ENCODE measurements at regions not wholly inside any gene's neighbourhood (a gene's known extent, or its start where the extent isn't known, plus 50 kb on each side); places are given as distances from the start of the nearest gene placed in this dataset.

GRCh38 chr12:65602253-65602609, 222.1 kb upstream of the HMGA2 start:
- CTCF ChIA-PET = interaction anchor here (0.7 to 1.5 kb wide), 8 partner anchors 8 to 517 kb away, joined by 3 to 7 read pairs (median 4); no protein-coding TSS in a partner anchor
- POLR2A ChIA-PET = no interaction called here
- Histone ChIP-seq H3K27ac (ENCODE audit: low read depth in 2 of 2, low read length in 1 of 2) (peak overlapping the region; percentile 88 to 98), H3K9me3 (no peaks in the 10 kb centered on the region), H3K36me3 (replicated peaks in 1 of 2; ENCODE audit: control insufficient read depth in 1 of 2, insufficient read depth in 2 of 2, low read length in 1 of 2) (peaks cover 4 to 39% of the 10 kb centered on the region in 2 experiments), H3K27me3 (ENCODE audit: insufficient read depth) (no peaks in the 10 kb centered on the region), H3K9ac (peak overlapping the region; percentile 85), H3K4me1 (ENCODE audit: control insufficient read depth in 1 of 2, insufficient read depth in 2 of 2, low read depth in 1 of 2, low read length in 1 of 2) (peaks cover 0 to 62% of the 10 kb centered on the region in 2 experiments; a peak in 3 of 4 replicates), H4K20me1 (ENCODE audit: insufficient read depth) (no peaks in the 10 kb centered on the region), H2AFZ (ENCODE audit: low read depth) (no peak overlapping the region), H3K4me2 (peak overlapping the region; percentile 76; the same call in 1 of the 2 replicates), H3K79me2 (ENCODE audit: insufficient read depth) (peaks cover 67% of the 10 kb centered on the region), H3F3A (replicated peaks; ENCODE audit: insufficient read depth) (peaks cover 30% of the 10 kb centered on the region), H3K9me2 (no peaks in the 10 kb centered on the region), H3K4me3 (ENCODE audit: low read depth in 2 of 2, low read length in 1 of 2) (peak overlapping the region in 1 of 2 experiments; percentile 59; a peak in 1 of 4 replicates)
- no peak for TF ChIP-seq JUND (IDR thresholded peaks at IDR 0.05)
- no peak for TF ChIP-seq POLR2AphosphoS5 (IDR thresholded peaks at IDR 0.05; ENCODE audit: low read depth, low read length)
- TF ChIP-seq NRF1 (IDR thresholded peaks at IDR 0.05; ENCODE audit: low read depth, low read length) = no peak
- TF ChIP-seq NFIC (IDR thresholded peaks at IDR 0.05; ENCODE audit: borderline replicate concordance) = no peak
- TF ChIP-seq FOSL2 (IDR thresholded peaks at IDR 0.05; ENCODE audit: borderline replicate concordance, low read depth) = no peak
- TF ChIP-seq USF2 (IDR thresholded peaks at IDR 0.05; ENCODE audit: borderline replicate concordance, low read depth, low read length) = no peak
- TF ChIP-seq CHD2 (IDR thresholded peaks at IDR 0.05; ENCODE audit: low read length, partially characterized antibody) = no peak
- no peak for TF ChIP-seq YY1 (IDR thresholded peaks at IDR 0.05; ENCODE audit: low read depth)
- TF ChIP-seq USF1 (IDR thresholded peaks at IDR 0.05; ENCODE audit: borderline replicate concordance, low read depth) = no peak
- TF ChIP-seq FOXJ3 (CRISPR knock-in tag; IDR thresholded peaks at IDR 0.05) = no peak
- TF ChIP-seq MXI1 (IDR thresholded peaks at IDR 0.05; ENCODE audit: low read depth, low read length) = no peak
- DNase-seq = no peak
- 14% methylated on average over 5 of the region's 5 CpGs for WGBS (ENCODE audit: low lambda C conversion rate)

DNA sequence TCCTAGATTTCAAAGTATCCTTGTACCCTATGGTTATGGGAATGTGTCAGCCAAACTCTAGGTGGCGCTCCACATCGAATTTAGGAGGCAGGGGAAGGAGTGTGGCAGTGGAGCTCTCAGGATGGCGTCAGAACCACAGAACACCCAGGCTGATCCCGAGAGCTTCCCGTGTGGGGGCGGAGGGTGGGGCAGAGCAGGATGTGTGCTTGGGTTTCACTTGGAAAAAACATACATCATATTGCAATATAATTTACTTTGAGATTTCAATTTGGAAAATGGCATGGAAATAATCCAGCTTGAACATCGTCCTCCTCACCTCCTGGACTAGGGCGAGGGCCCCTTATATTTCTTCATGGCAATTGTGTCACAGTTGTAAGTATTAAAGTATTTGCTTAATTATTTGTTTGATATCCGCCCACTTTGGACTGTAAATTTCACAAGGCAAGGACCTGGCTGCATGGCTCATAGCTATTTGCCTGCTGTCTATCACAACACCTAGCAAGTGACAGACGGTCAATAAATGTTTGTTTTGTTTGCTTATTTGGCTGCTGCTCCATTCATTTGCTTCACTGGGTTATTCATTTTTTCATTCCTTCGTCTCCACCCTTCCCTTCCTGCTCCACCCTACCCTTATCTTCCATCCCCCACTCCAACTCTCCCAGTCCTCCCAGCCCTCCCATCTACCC, 221.5 kb upstream of the HMGA2 start:
- H3F3A ChIP-seq (replicated peaks; ENCODE audit: insufficient read depth) = peaks cover 35% of the 10 kb centered on the region
- H3K9me2 ChIP-seq = no peaks in the 10 kb centered on the region
- no peaks in the 10 kb centered on the region for H4K20me1 ChIP-seq (ENCODE audit: insufficient read depth)
- H3K36me3 ChIP-seq (replicated peaks in 1 of 2; ENCODE audit: control insufficient read depth in 1 of 2, insufficient read depth in 2 of 2, low read length in 1 of 2) = peaks cover 5 to 44% of the 10 kb centered on the region in 2 experiments
- H3K27ac ChIP-seq (ENCODE audit: low read depth in 2 of 2, low read length in 1 of 2) = peak overlapping the region; percentile 88 to 98
- no peak overlapping the region for H2AFZ ChIP-seq (ENCODE audit: low read depth)
- no peaks in the 10 kb centered on the region for H3K27me3 ChIP-seq (ENCODE audit: insufficient read depth)
- ChIA-PET CTCF (interaction anchor here (0.6 to 1.5 kb wide), 11 partner anchors 9 to 517 kb away, joined by 3 to 7 read pairs (median 3); no protein-coding TSS in a partner anchor), POLR2A (no interaction called here)
- H3K79me2 ChIP-seq (ENCODE audit: insufficient read depth) = peaks cover 73% of the 10 kb centered on the region
- H3K9me3 ChIP-seq = no peaks in the 10 kb centered on the region
- peak overlapping the region; percentile 44 to 59; a peak in 3 of 4 replicates for H3K4me3 ChIP-seq (ENCODE audit: low read depth in 2 of 2, low read length in 1 of 2)
- WGBS (ENCODE audit: low lambda C conversion rate) = 1% methylated on average over 11 of the region's 11 CpGs
- H3K9ac ChIP-seq = peak overlapping the region; percentile 85
- peaks cover 0 to 62% of the 10 kb centered on the region in 2 experiments; a peak in 3 of 4 replicates for H3K4me1 ChIP-seq (ENCODE audit: control insufficient read depth in 1 of 2, insufficient read depth in 2 of 2, low read depth in 1 of 2, low read length in 1 of 2)
- peak; percentile 35 for DNase-seq
- peak overlapping the region; percentile 76 for H3K4me2 ChIP-seq
- TF ChIP-seq YY1 (IDR thresholded peaks at IDR 0.05; ENCODE audit: low read depth) (0 out of 2 replicates have a peak, but pooled peaks have one; percentile 41), RAD21 (IDR thresholded peaks at IDR 0.05; ENCODE audit: low read length) (peak; percentile 60), RXRA (IDR thresholded peaks at IDR 0.05; ENCODE audit: borderline replicate concordance, low read depth) (peak; percentile 44; the same call in 1 of the 2 replicates), USF1 (IDR thresholded peaks at IDR 0.05; ENCODE audit: borderline replicate concordance, low read depth) (no peak), TAF1 (IDR thresholded peaks at IDR 0.05; ENCODE audit: borderline replicate concordance, low read depth, low read length) (no peak), POLR2AphosphoS5 (IDR thresholded peaks at IDR 0.05; ENCODE audit: low read depth, low read length) (no peak; the same call in none of the 2 replicates), FOXJ3 (CRISPR knock-in tag; IDR thresholded peaks at IDR 0.05) (no peak), MEF2A (IDR thresholded peaks at IDR 0.05; ENCODE audit: borderline replicate concordance, low read depth) (no peak), TCF12 (IDR thresholded peaks at IDR 0.05) (peak; percentile 55; the same call in 1 of the 2 replicates), TEAD4 (IDR thresholded peaks at IDR 0.05; ENCODE audit: borderline replicate concordance, insufficient read depth) (0 out of 2 replicates have a peak, but pooled peaks have one; percentile 16), CHD2 (IDR thresholded peaks at IDR 0.05; ENCODE audit: low read length, partially characterized antibody) (no peak), GABPA (IDR thresholded peaks at IDR 0.05; ENCODE audit: low read depth) (no peak), EZH2phosphoT487 (IDR thresholded peaks at IDR 0.05; ENCODE audit: borderline replicate concordance, low read depth) (no peak), ELF1 (IDR thresholded peaks at IDR 0.05) (no peak; the same call in 1 of the 2 replicates), JUND (IDR thresholded peaks at IDR 0.05) (no peak; the same call in 1 of the 2 replicates)
- TF ChIP-seq, protein P1, sequence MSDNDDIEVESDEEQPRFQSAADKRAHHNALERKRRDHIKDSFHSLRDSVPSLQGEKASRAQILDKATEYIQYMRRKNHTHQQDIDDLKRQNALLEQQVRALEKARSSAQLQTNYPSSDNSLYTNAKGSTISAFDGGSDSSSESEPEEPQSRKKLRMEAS (IDR thresholded peaks at IDR 0.05; ENCODE audit: low read depth) = no peak; the same call in 1 of the 2 replicates

All from SK-N-SH (cell line).